ENCODE measurements at regions not wholly inside any gene's neighbourhood (a gene's known extent, or its start where the extent isn't known, plus 50 kb on each side); places are given as distances from the start of the nearest gene placed in this dataset.
"Not testable (repeated sequence)": the region's sequence is repeated elsewhere in the genome, so short reads cannot be mapped to it uniquely, and the experiment has no call there.

DNA sequence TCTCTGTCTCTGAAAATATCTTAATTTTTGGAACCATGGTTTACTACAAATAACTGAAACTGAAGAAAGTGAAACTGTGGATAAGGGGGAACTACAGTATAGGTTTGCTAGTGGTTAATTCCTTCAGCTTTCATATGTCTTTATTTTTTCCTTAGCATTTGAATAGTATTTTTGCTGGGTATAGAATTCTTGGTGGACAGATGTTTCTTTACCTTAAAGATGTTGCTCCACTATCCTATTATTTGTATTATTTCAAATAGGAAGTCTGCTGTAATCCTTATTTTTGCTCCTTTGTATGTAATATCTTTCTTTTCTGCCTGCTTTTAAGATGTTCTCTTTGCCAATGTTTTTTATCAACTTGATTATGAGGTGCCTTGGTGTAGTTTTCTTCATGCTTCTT, 152.9 kb upstream of the ISL1 start:
- no peaks in the 10 kb centered on the region for H3K36me3 Mint-ChIP-seq (ENCODE audit: low read depth)

DNA sequence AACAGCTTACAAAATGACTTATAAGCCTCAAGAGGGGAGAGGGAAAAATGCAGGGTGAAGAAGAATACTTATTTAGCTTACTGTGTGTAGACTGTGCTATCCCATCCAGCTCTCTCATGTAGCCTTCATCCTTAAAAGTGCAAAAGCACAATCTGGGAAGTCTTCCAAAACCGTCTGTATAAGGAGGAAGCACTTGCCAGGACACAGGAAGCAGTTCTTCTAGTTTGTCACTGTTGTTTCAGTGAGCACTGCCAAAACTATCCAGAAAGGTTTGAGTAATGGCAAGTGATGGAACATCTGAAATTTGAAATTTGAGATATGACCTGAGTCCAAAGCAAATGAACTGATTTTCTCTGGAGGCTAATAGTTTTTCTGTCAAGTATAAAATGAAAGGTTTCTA, 140.8 kb upstream of the ISL1 start:
- DNase-seq (no peak), ATAC-seq (ENCODE audit: low read depth) (no peak)
- ChIA-PET CTCF (no interaction called here), POLR2A (no interaction called here)
- Mint-ChIP-seq H3K4me3 (no peak overlapping the region), H3K27ac (no peak overlapping the region), H3K4me1 (no peaks in the 10 kb centered on the region), H3K36me3 (ENCODE audit: low read depth) (no peaks in the 10 kb centered on the region), H3K9me3 (peaks cover 10% of the 10 kb centered on the region), H3K27me3 (no peaks in the 10 kb centered on the region)
- TF ChIP-seq, protein P1, sequence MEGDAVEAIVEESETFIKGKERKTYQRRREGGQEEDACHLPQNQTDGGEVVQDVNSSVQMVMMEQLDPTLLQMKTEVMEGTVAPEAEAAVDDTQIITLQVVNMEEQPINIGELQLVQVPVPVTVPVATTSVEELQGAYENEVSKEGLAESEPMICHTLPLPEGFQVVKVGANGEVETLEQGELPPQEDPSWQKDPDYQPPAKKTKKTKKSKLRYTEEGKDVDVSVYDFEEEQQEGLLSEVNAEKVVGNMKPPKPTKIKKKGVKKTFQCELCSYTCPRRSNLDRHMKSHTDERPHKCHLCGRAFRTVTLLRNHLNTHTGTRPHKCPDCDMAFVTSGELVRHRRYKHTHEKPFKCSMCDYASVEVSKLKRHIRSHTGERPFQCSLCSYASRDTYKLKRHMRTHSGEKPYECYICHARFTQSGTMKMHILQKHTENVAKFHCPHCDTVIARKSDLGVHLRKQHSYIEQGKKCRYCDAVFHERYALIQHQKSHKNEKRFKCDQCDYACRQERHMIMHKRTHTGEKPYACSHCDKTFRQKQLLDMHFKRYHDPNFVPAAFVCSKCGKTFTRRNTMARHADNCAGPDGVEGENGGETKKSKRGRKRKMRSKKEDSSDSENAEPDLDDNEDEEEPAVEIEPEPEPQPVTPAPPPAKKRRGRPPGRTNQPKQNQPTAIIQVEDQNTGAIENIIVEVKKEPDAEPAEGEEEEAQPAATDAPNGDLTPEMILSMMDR (IDR thresholded peaks at IDR 0.05), result no peak
- intact Hi-C loops (cut with micrococcal nuclease), result no loop called here

More for the DNA sequence above, 152.9 kb upstream of the ISL1 start:
- no peak for ATAC-seq (ENCODE audit: low read depth)
- no peak overlapping the region for H3K27ac Mint-ChIP-seq
- peaks cover 17% of the 10 kb centered on the region for H3K9me3 Mint-ChIP-seq
- POLR2A ChIA-PET, result no interaction called here
- no peaks in the 10 kb centered on the region for H3K4me1 Mint-ChIP-seq
- intact Hi-C loops (cut with micrococcal nuclease), result no loop called here
- CTCF ChIA-PET, result no interaction called here
- no peaks in the 10 kb centered on the region for H3K27me3 Mint-ChIP-seq
- TF ChIP-seq, protein P1 (IDR thresholded peaks at IDR 0.05), result no peak
- H3K4me3 Mint-ChIP-seq, result no peak overlapping the region
- no peak for DNase-seq

DNA sequence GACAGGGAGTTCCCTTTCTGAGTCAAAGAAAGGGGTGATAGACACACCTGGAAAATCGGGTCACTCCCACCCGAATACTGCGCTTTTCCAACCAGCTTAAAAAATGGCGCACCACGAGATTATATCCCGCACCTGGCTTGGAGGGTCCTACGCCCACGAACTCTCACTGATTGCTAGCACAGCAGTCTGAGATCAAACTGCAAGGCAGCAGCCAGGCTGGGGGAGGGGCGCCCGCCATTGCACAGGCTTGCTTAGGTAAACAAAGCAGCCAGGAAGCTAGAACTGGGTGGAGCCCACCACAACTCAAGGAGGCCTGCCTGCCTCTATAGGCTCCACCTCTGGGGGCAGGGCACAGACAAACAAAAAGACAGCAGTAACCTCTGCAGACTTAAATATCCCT, 132.3 kb upstream of the ISL1 start:
- H3K4me3 Mint-ChIP-seq; H3K4me1 Mint-ChIP-seq; POLR2A ChIA-PET; CTCF ChIA-PET; DNase-seq; H3K9me3 Mint-ChIP-seq; H3K27me3 Mint-ChIP-seq; ATAC-seq (ENCODE audit: low read depth); H3K36me3 Mint-ChIP-seq (ENCODE audit: low read depth); H3K27ac Mint-ChIP-seq; intact Hi-C loops (cut with micrococcal nuclease): not testable (repeated sequence)

DNA sequence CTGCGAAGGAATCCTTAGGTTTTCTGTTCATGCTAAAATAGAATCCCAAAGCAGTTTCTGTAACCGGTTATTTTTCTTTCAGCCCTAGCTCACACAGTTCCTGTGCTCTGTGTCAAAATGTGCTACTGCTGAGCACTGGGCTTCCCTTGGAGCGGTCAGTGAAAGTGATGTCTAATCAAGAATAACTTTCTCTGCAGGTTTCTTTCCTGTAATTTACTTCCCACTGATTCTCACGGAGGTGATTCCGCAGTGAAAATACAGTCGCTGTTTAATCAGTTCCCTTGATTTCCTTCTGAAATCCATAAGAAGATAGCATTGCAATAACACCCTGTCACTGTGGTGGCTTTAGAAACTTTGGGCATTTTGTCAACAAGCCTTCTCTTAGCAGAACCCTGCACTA, 112.0 kb upstream of the ISL1 start:
- H3K36me3 Mint-ChIP-seq (ENCODE audit: low read depth), result no peaks in the 10 kb centered on the region
- CTCF ChIA-PET, result no interaction called here
- peaks cover 9% of the 10 kb centered on the region for H3K9me3 Mint-ChIP-seq
- H3K27ac Mint-ChIP-seq, result no peak overlapping the region
- no peak overlapping the region for H3K4me3 Mint-ChIP-seq
- no peak for DNase-seq
- TF ChIP-seq, protein P1 (IDR thresholded peaks at IDR 0.05), result no peak
- POLR2A ChIA-PET, result no interaction called here
- intact Hi-C loops (cut with micrococcal nuclease), result no loop called here
- H3K4me1 Mint-ChIP-seq, result no peaks in the 10 kb centered on the region
- H3K27me3 Mint-ChIP-seq, result no peaks in the 10 kb centered on the region
- ATAC-seq (ENCODE audit: low read depth), result no peak

DNA sequence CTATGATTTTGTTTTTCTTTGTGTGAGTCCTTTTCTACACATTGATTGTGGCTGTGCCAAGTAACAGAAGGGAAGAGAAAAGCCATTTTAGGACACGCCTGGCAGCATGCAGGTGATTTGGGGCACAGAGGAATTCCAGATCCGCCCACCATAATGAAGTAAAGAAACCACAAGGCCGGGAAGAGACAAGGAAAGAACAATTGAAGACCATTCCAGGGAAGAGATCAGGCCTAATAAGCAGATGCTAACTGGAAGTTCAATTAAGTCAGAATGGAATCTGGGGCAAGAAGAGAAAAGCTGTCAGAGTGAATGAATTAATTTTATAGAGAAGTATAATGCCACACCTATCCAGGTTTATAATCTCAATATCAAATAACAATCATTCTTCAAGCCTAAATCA, 110.2 kb upstream of the ISL1 start:
- intact Hi-C loops (cut with micrococcal nuclease), result no loop called here
- TF ChIP-seq, protein P1 (IDR thresholded peaks at IDR 0.05), result no peak
- CTCF ChIA-PET, result no interaction called here
- Mint-ChIP-seq H3K27ac (no peak overlapping the region), H3K4me1 (no peaks in the 10 kb centered on the region), H3K4me3 (no peak overlapping the region), H3K9me3 (peaks cover 9% of the 10 kb centered on the region), H3K27me3 (no peaks in the 10 kb centered on the region), H3K36me3 (ENCODE audit: low read depth) (no peaks in the 10 kb centered on the region)
- DNase-seq (no peak), ATAC-seq (ENCODE audit: low read depth) (no peak)
- POLR2A ChIA-PET, result no interaction called here

DNA sequence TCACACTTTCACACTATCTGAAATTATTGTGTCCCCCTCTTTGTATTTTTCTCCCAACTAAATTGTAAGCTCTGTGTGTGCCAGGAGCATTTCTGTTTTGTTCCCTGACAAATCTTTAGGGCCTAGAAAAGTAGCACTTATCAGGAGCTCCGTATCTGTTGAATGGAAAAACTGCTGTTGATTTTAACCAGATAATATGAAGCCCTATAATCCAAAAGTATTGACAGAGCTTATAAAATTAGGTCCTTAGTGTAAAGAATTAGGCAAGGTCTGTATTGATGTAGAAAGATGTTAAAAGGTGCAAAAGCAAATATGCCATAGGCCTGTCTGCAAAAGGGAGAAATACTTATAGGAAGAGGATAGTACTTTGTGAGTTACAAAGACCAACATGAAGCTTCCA, 109.4 kb upstream of the ISL1 start:
- Mint-ChIP-seq H3K4me1 (no peaks in the 10 kb centered on the region), H3K9me3 (peaks cover 7% of the 10 kb centered on the region), H3K4me3 (no peak overlapping the region), H3K27ac (no peak overlapping the region), H3K36me3 (ENCODE audit: low read depth) (no peaks in the 10 kb centered on the region), H3K27me3 (no peaks in the 10 kb centered on the region)
- DNase-seq (no peak), ATAC-seq (ENCODE audit: low read depth) (no peak)
- ChIA-PET POLR2A (no interaction called here), CTCF (no interaction called here)
- intact Hi-C loops (cut with micrococcal nuclease), result no loop called here
- TF ChIP-seq, protein P1 (IDR thresholded peaks at IDR 0.05), result no peak

All from activated B cell treated with CpG ODN at 0.5 μM for 24 hours (primary cell).